ENCODE measurements at regions not wholly inside any gene's neighbourhood (a gene's known extent, or its start where the extent isn't known, plus 50 kb on each side); places are given as distances from the start of the nearest gene placed in this dataset.

DNA sequence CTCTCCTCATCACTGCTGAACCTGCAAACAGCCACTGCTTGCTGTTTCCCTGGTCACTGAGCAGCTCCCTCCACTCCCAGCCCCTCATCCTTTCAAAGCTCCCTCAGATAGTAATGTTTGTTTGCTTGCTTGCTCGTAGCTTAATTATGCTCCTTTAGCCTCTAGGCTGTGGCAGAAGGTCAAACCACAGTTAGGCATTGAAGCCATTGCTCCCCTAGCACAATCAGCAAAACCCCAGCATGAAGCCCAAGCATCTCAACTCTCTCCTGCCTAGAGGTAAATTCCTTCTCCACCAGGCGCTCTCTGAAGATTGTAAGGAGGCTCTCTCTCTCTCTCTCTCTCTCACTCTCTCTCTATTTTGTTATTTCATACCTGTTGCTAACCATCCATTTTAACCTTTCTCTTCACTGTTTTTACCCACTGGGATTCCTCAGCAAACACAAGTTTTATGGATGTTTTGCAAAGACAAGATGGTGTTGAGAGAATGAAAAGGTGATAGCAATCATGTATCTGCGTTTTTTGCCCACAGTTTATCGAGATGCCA, 135.9 kb upstream of the HNRNPA3 start:
- TF ChIP-seq, protein P1, sequence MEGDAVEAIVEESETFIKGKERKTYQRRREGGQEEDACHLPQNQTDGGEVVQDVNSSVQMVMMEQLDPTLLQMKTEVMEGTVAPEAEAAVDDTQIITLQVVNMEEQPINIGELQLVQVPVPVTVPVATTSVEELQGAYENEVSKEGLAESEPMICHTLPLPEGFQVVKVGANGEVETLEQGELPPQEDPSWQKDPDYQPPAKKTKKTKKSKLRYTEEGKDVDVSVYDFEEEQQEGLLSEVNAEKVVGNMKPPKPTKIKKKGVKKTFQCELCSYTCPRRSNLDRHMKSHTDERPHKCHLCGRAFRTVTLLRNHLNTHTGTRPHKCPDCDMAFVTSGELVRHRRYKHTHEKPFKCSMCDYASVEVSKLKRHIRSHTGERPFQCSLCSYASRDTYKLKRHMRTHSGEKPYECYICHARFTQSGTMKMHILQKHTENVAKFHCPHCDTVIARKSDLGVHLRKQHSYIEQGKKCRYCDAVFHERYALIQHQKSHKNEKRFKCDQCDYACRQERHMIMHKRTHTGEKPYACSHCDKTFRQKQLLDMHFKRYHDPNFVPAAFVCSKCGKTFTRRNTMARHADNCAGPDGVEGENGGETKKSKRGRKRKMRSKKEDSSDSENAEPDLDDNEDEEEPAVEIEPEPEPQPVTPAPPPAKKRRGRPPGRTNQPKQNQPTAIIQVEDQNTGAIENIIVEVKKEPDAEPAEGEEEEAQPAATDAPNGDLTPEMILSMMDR (IDR thresholded peaks at IDR 0.05) = no peak
- no peak for TF ChIP-seq POLR2A (IDR thresholded peaks at IDR 0.05)
